ENCODE measurements at regions not wholly inside any gene's neighbourhood (a gene's known extent, or its start where the extent isn't known, plus 50 kb on each side); places are given as distances from the start of the nearest gene placed in this dataset.

- DNase-seq (ENCODE audit: low read depth) = no peak
- no peak overlapping the region for H3K4me3 ChIP-seq (ENCODE audit: low read depth, low read length)
- H3K36me3 ChIP-seq (ENCODE audit: control insufficient read depth, insufficient read depth, low read length) = no peaks in the 10 kb centered on the region
- no peak for TF ChIP-seq CTCF (IDR thresholded peaks at IDR 0.05; ENCODE audit: insufficient read depth, low read length, poor library complexity, severe bottlenecking)
- H3K27me3 ChIP-seq (ENCODE audit: control insufficient read depth, insufficient read depth, low read length) = no peaks in the 10 kb centered on the region
Measured at GRCh38 chr15:60057554-60057953, 53.4 kb downstream of the FOXB1 start.

GRCh38 chr15:60059186-60059585, 55.1 kb downstream of the FOXB1 start:
- no peak for TF ChIP-seq CTCF (IDR thresholded peaks at IDR 0.05; ENCODE audit: insufficient read depth, low read length, poor library complexity, severe bottlenecking)
- no peak overlapping the region for H3K4me3 ChIP-seq (ENCODE audit: low read depth, low read length)
- H3K36me3 ChIP-seq (ENCODE audit: control insufficient read depth, insufficient read depth, low read length) = no peaks in the 10 kb centered on the region
- no peaks in the 10 kb centered on the region for H3K27me3 ChIP-seq (ENCODE audit: control insufficient read depth, insufficient read depth, low read length)
- no peak for DNase-seq (ENCODE audit: low read depth)

GRCh38 chr15:60061758-60062157, 57.6 kb downstream of the FOXB1 start:
- no peak overlapping the region for H3K4me3 ChIP-seq (ENCODE audit: low read depth, low read length)
- no peak for TF ChIP-seq CTCF (IDR thresholded peaks at IDR 0.05; ENCODE audit: insufficient read depth, low read length, poor library complexity, severe bottlenecking)
- no peaks in the 10 kb centered on the region for H3K36me3 ChIP-seq (ENCODE audit: control insufficient read depth, insufficient read depth, low read length)
- H3K27me3 ChIP-seq (ENCODE audit: control insufficient read depth, insufficient read depth, low read length) = no peaks in the 10 kb centered on the region
- no peak for DNase-seq (ENCODE audit: low read depth)

GRCh38 chr15:60062826-60063225, 58.7 kb downstream of the FOXB1 start:
- Histone ChIP-seq H3K4me3 (ENCODE audit: low read depth, low read length) (no peak overlapping the region), H3K36me3 (ENCODE audit: control insufficient read depth, insufficient read depth, low read length) (no peaks in the 10 kb centered on the region), H3K27me3 (ENCODE audit: control insufficient read depth, insufficient read depth, low read length) (no peaks in the 10 kb centered on the region)
- TF ChIP-seq CTCF (IDR thresholded peaks at IDR 0.05; ENCODE audit: insufficient read depth, low read length, poor library complexity, severe bottlenecking) = no peak
- no peak for DNase-seq (ENCODE audit: low read depth)

GRCh38 chr15:60065951-60066350, 61.8 kb downstream of the FOXB1 start:
- H3K27me3 ChIP-seq (ENCODE audit: control insufficient read depth, insufficient read depth, low read length) = no peaks in the 10 kb centered on the region
- no peak for TF ChIP-seq CTCF (IDR thresholded peaks at IDR 0.05; ENCODE audit: insufficient read depth, low read length, poor library complexity, severe bottlenecking)
- DNase-seq (ENCODE audit: low read depth) = no peak
- no peak overlapping the region for H3K4me3 ChIP-seq (ENCODE audit: low read depth, low read length)
- no peaks in the 10 kb centered on the region for H3K36me3 ChIP-seq (ENCODE audit: control insufficient read depth, insufficient read depth, low read length)

GRCh38 chr15:60070838-60071493, 66.9 kb downstream of the FOXB1 start:
- Histone ChIP-seq H3K4me3 (ENCODE audit: low read depth, low read length) (no peak overlapping the region), H3K36me3 (ENCODE audit: control insufficient read depth, insufficient read depth, low read length) (no peaks in the 10 kb centered on the region), H3K27me3 (ENCODE audit: control insufficient read depth, insufficient read depth, low read length) (no peaks in the 10 kb centered on the region)
- TF ChIP-seq CTCF (IDR thresholded peaks at IDR 0.05; ENCODE audit: insufficient read depth, low read length, poor library complexity, severe bottlenecking) = no peak
- no peak for DNase-seq (ENCODE audit: low read depth)

Measured in kidney epithelial cell (primary cell).